ENCODE measurements at regions not wholly inside any gene's neighbourhood (a gene's known extent, or its start where the extent isn't known, plus 50 kb on each side); places are given as distances from the start of the nearest gene placed in this dataset.

- TF ChIP-seq KAT2B (IDR thresholded peaks at IDR 0.05; ENCODE audit: low read depth, low read length) (no peak), HDAC6 (IDR thresholded peaks at IDR 0.05; ENCODE audit: low read depth, low read length) (no peak), NONO (IDR thresholded peaks at IDR 0.05; ENCODE audit: low read depth in 2 of 2, low read length in 1 of 2) (no peak), POLR2A (conservative IDR thresholded peaks at IDR 0.05) (no peak), CREM (IDR thresholded peaks at IDR 0.05; ENCODE audit: low read depth) (no peak), JUND (IDR thresholded peaks at IDR 0.05; ENCODE audit: borderline replicate concordance, low read depth, low read length) (no peak), JUND (tag; IDR thresholded peaks at IDR 0.05; ENCODE audit: borderline replicate concordance, low read depth, low read length) (no peak), BRF1 (IDR thresholded peaks at IDR 0.05; ENCODE audit: borderline replicate concordance, extremely low read depth, insufficient read length) (no peak), CTCF (IDR thresholded peaks at IDR 0.05 in 2 of 3, conservative IDR thresholded peaks at IDR 0.05 in 1 of 3; ENCODE audit: insufficient read depth in 2 of 3, low read depth in 1 of 3, low read length in 3 of 3) (no peak), SIN3A (IDR thresholded peaks at IDR 0.05; ENCODE audit: borderline replicate concordance in 2 of 2, control insufficient read depth in 1 of 2, low read depth in 2 of 2, low read length in 2 of 2) (no peak)
- TF ChIP-seq, protein P1, sequence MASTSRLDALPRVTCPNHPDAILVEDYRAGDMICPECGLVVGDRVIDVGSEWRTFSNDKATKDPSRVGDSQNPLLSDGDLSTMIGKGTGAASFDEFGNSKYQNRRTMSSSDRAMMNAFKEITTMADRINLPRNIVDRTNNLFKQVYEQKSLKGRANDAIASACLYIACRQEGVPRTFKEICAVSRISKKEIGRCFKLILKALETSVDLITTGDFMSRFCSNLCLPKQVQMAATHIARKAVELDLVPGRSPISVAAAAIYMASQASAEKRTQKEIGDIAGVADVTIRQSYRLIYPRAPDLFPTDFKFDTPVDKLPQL (IDR thresholded peaks at IDR 0.05; ENCODE audit: extremely low read depth, insufficient read length), result no peak
Measured at GRCh38 chr1:87186346-87186745, 142.3 kb upstream of the LMO4 start.
